ENCODE measurements at regions not wholly inside any gene's neighbourhood (a gene's known extent, or its start where the extent isn't known, plus 50 kb on each side); places are given as distances from the start of the nearest gene placed in this dataset.

DNA sequence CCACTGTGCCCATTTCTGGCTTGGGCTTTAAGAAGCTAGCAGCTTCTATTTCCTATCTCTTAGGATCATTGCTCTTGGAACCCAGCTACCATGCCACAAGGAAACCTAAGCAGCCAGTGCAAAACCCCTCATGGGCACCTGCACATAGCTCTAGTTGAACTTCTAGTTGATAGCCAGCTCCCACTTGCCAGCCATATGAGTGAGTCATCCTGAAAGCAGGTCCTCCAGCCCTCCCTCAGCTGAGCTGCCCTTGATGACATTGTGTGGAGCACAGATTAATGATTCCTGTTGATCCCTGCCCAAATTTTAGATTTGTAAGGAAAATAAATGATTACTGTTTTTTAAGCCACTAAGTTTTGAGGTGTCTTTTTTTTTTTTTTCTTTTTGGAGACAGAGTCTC is 234.2 kb upstream of the FBXO33 start:
- DNase-seq (ENCODE audit: low read depth, low spot score) (no peak), ATAC-seq (no peak)
- in situ Hi-C loops (cut with HindIII; ENCODE audit: low pct_unique_long_range_greater_than_20kb, low sequenced_read_pairs) (no loop called here), intact Hi-C loops (cut with micrococcal nuclease; ENCODE audit: unreplicated experiment) (no loop called here)
- BruUV-seq (replicated peaks) = no TSS peak
- H3K27me3 ChIP-seq (ENCODE audit: control insufficient read depth, insufficient read depth, low read length) = no peaks in the 10 kb centered on the region; the same call in 1 of the 2 replicates
- H3K27ac ChIP-seq (ENCODE audit: low read length) = no peak overlapping the region
- no peaks in the 10 kb centered on the region for H3K9me3 ChIP-seq (ENCODE audit: control insufficient read depth, insufficient read depth, low read depth, low read length)
- no peaks in the 10 kb centered on the region for H3K4me1 ChIP-seq (ENCODE audit: control insufficient read depth, insufficient read depth, low read length)
- TF ChIP-seq, protein P1, sequence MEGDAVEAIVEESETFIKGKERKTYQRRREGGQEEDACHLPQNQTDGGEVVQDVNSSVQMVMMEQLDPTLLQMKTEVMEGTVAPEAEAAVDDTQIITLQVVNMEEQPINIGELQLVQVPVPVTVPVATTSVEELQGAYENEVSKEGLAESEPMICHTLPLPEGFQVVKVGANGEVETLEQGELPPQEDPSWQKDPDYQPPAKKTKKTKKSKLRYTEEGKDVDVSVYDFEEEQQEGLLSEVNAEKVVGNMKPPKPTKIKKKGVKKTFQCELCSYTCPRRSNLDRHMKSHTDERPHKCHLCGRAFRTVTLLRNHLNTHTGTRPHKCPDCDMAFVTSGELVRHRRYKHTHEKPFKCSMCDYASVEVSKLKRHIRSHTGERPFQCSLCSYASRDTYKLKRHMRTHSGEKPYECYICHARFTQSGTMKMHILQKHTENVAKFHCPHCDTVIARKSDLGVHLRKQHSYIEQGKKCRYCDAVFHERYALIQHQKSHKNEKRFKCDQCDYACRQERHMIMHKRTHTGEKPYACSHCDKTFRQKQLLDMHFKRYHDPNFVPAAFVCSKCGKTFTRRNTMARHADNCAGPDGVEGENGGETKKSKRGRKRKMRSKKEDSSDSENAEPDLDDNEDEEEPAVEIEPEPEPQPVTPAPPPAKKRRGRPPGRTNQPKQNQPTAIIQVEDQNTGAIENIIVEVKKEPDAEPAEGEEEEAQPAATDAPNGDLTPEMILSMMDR (IDR thresholded peaks at IDR 0.05) = no peak
- TF ChIP-seq POLR2AphosphoS5 (IDR thresholded peaks at IDR 0.05; ENCODE audit: low read depth, low read length) = no peak
- TF ChIP-seq TCF7L2 (IDR thresholded peaks at IDR 0.05; ENCODE audit: low read depth, low read length) = no peak
- TF ChIP-seq, protein P2, sequence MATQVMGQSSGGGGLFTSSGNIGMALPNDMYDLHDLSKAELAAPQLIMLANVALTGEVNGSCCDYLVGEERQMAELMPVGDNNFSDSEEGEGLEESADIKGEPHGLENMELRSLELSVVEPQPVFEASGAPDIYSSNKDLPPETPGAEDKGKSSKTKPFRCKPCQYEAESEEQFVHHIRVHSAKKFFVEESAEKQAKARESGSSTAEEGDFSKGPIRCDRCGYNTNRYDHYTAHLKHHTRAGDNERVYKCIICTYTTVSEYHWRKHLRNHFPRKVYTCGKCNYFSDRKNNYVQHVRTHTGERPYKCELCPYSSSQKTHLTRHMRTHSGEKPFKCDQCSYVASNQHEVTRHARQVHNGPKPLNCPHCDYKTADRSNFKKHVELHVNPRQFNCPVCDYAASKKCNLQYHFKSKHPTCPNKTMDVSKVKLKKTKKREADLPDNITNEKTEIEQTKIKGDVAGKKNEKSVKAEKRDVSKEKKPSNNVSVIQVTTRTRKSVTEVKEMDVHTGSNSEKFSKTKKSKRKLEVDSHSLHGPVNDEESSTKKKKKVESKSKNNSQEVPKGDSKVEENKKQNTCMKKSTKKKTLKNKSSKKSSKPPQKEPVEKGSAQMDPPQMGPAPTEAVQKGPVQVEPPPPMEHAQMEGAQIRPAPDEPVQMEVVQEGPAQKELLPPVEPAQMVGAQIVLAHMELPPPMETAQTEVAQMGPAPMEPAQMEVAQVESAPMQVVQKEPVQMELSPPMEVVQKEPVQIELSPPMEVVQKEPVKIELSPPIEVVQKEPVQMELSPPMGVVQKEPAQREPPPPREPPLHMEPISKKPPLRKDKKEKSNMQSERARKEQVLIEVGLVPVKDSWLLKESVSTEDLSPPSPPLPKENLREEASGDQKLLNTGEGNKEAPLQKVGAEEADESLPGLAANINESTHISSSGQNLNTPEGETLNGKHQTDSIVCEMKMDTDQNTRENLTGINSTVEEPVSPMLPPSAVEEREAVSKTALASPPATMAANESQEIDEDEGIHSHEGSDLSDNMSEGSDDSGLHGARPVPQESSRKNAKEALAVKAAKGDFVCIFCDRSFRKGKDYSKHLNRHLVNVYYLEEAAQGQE (IDR thresholded peaks at IDR 0.05; ENCODE audit: insufficient read depth in 1 of 2, low read depth in 2 of 2, low read length in 1 of 2) = no peak
- TF ChIP-seq SIN3A (IDR thresholded peaks at IDR 0.05; ENCODE audit: borderline replicate concordance, insufficient read depth, low read depth, low read length) = no peak
- H3K4me3 ChIP-seq (ENCODE audit: low read depth in 2 of 2, low read length in 2 of 2) = no peak overlapping the region
- H3K36me3 ChIP-seq (ENCODE audit: control insufficient read depth, insufficient read depth, low read length) = no peaks in the 10 kb centered on the region
- POLR2A ChIA-PET = no interaction called here
- CTCF ChIA-PET = no interaction called here

DNA sequence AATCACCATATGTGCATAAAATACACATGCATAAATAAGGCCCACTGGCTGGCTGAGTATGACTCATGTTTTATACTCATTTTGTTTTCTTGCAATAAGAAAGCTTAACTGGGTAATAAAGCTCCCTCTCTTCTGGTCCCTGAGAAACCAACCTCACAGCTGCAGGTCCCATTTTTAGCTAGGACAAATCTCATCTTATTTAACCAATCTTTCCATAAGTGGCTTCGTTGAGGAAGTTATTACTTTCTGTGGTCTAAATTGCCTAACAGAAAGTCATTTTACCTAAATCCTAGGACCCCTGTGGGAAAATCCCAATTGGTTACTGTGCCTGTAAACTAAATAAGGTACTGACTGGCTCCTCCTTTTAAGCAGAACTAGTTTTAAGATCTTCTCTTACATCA is 232.8 kb upstream of the FBXO33 start:
- Histone ChIP-seq H3K4me1 (ENCODE audit: control insufficient read depth, insufficient read depth, low read length) (no peaks in the 10 kb centered on the region), H3K27me3 (ENCODE audit: control insufficient read depth, insufficient read depth, low read length) (no peaks in the 10 kb centered on the region; the same call in 1 of the 2 replicates), H3K27ac (ENCODE audit: low read length) (no peak overlapping the region), H3K36me3 (ENCODE audit: control insufficient read depth, insufficient read depth, low read length) (no peaks in the 10 kb centered on the region), H3K9me3 (ENCODE audit: control insufficient read depth, insufficient read depth, low read depth, low read length) (no peaks in the 10 kb centered on the region), H3K4me3 (ENCODE audit: low read depth in 2 of 2, low read length in 2 of 2) (no peak overlapping the region)
- in situ Hi-C loops (cut with HindIII; ENCODE audit: low pct_unique_long_range_greater_than_20kb, low sequenced_read_pairs) = no loop called here
- ATAC-seq (no peak), DNase-seq (ENCODE audit: low read depth, low spot score) (no peak)
- no peak for TF ChIP-seq POLR2AphosphoS5 (IDR thresholded peaks at IDR 0.05; ENCODE audit: low read depth, low read length)
- TF ChIP-seq TCF7L2 (IDR thresholded peaks at IDR 0.05; ENCODE audit: low read depth, low read length) = no peak
- TF ChIP-seq, protein P1 (IDR thresholded peaks at IDR 0.05) = no peak
- no peak for TF ChIP-seq SIN3A (IDR thresholded peaks at IDR 0.05; ENCODE audit: borderline replicate concordance, insufficient read depth, low read depth, low read length)
- TF ChIP-seq, protein P2 (IDR thresholded peaks at IDR 0.05; ENCODE audit: insufficient read depth in 1 of 2, low read depth in 2 of 2, low read length in 1 of 2) = no peak
- BruUV-seq (replicated peaks) = no TSS peak
- POLR2A ChIA-PET = no interaction called here
- CTCF ChIA-PET = no interaction called here
- intact Hi-C loops (cut with micrococcal nuclease; ENCODE audit: unreplicated experiment) = no loop called here

Measured in Panc1 (cell line).